Left cardiac atrium (tissue), 4 donors: ENCODE measurements at regions not wholly inside any gene's neighbourhood (a gene's known extent, or its start where the extent isn't known, plus 50 kb on each side); places are given as distances from the start of the nearest gene placed in this dataset.
"Not testable (repeated sequence)": the region's sequence is repeated elsewhere in the genome, so short reads cannot be mapped to it uniquely, and the experiment has no call there.

ENCODE experiments used
- ATAC-seq, 2 donors: fragments of 200-7000 bp; cut with Tn5 transposase; one replicate each; pipeline ENCODE4 v1.9.1; 2020; ENCODE audit warnings: mild to moderate bottlenecking in 2 of 2, moderate library complexity in 2 of 2
- DNase-seq: peaks from one replicate; pipeline ENCODE4 v3.0.0-alpha.2; 2020
- intact Hi-C, 2 donors: fragments of 100-400 bp; cut with DNase I; formaldehyde crosslinking; loops; one replicate each; pipeline versions ENCODE4 v1.14.1 to v1.15.1; 2022 to 2023
- donor health status: DM: no; HTN: yes; CAD: no.
- donor health status: DM: no; HTN: yes; CAD: no; lungs with severe emphysema.
- donor health status: DM: yes; HTN: yes; CAD: no.
- donor health status: Dilated cardiomyopathy.

- ATAC-seq = peak; percentile 73 to 91
- intact Hi-C loops = no loop called here
These were observed 194.6 kb upstream of the KRR1 start for GRCh38 chr12:75705749-75706711.

GRCh38 chr12:75704664-75705063, 193.3 kb upstream of the KRR1 start:
- DNase-seq (no peak), ATAC-seq (peak in 1 of 2 donors; percentile 33)
- intact Hi-C loops = no loop called here

More at GRCh38 chr12:75705749-75706711, 194.6 kb upstream of the KRR1 start:
- peak; percentile 71 for DNase-seq

GRCh38 chr12:75704208-75704607, 192.8 kb upstream of the KRR1 start:
- intact Hi-C loops = no loop called here
- DNase-seq = no peak
- no peak for ATAC-seq

GRCh38 chr12:75703131-75703530, 191.7 kb upstream of the KRR1 start:
- no peak for ATAC-seq
- no peak for DNase-seq
- intact Hi-C loops = no loop called here

GRCh38 chr12:75702477-75703093, 191.2 kb upstream of the KRR1 start:
- intact Hi-C loops = no loop called here
- ATAC-seq (no peak), DNase-seq (no peak)

GRCh38 chr12:75701859-75702258, 190.4 kb upstream of the KRR1 start:
- ATAC-seq (no peak), DNase-seq (no peak)
- intact Hi-C loops = no loop called here

- ATAC-seq (peak in 1 of 2 donors; percentile 56), DNase-seq (peak; percentile 26)
- intact Hi-C loops = no loop called here
These were observed 188.5 kb upstream of the KRR1 start for GRCh38 chr12:75699728-75700496.

GRCh38 chr12:75699251-75699650, 187.8 kb upstream of the KRR1 start:
- ATAC-seq = no peak
- DNase-seq = no peak
- intact Hi-C loops = no loop called here

- ATAC-seq (no peak), DNase-seq (no peak)
- intact Hi-C loops = no loop called here
These were observed 186.6 kb upstream of the KRR1 start for GRCh38 chr12:75698052-75698451.

- intact Hi-C loops = no loop called here
- ATAC-seq (no peak), DNase-seq (no peak)
These were observed 184.5 kb upstream of the KRR1 start for GRCh38 chr12:75695926-75696325.

- DNase-seq (no peak), ATAC-seq (no peak)
- intact Hi-C loops = no loop called here
These were observed 183.3 kb upstream of the KRR1 start for GRCh38 chr12:75694534-75695268.

- ATAC-seq (no peak), DNase-seq (no peak)
- intact Hi-C loops = no loop called here
These were observed 181.5 kb upstream of the KRR1 start for GRCh38 chr12:75692876-75693275.

- no peak for DNase-seq
- no peak for ATAC-seq
- intact Hi-C loops = no loop called here
These were observed 179.0 kb upstream of the KRR1 start for GRCh38 chr12:75690296-75690955.

- intact Hi-C loops, ATAC-seq, DNase-seq: not testable (repeated sequence)
These were observed 174.8 kb upstream of the KRR1 start for GRCh38 chr12:75686233-75686632.

GRCh38 chr12:75685617-75686225, 174.3 kb upstream of the KRR1 start:
- DNase-seq = no peak
- intact Hi-C loops = no loop called here
- no peak for ATAC-seq

GRCh38 chr12:75684678-75685616, 173.5 kb upstream of the KRR1 start:
- ATAC-seq (peak in 1 of 2 donors; percentile 55), DNase-seq (no peak)
- intact Hi-C loops = no loop called here

- DNase-seq, intact Hi-C loops, ATAC-seq: not testable (repeated sequence)
These were observed 172.7 kb upstream of the KRR1 start for GRCh38 chr12:75683995-75684586.
